A673 (cell line): ENCODE measurements at regions not wholly inside any gene's neighbourhood (a gene's known extent, or its start where the extent isn't known, plus 50 kb on each side); places are given as distances from the start of the nearest gene placed in this dataset.

Experiments used
- EZH2 ChIP-seq: fragments of 200-600 bp; sonication (generic); IDR thresholded peaks from 2 replicates; pipeline ENCODE4 v1.6.1; 2017; ENCODE audit warnings: borderline replicate concordance, low read depth, mild to moderate bottlenecking, mixed read lengths, antibody characterized with exemption, low read length; ENCODE audit not compliant: poor library complexity, severe bottlenecking
- TF ChIP-seq, protein P1 (sequence below): fragments of 300-800, 200-600 bp; sonication (generic); conservative IDR thresholded peaks from 2 replicates; pipeline ENCODE4 v1.5.1; 2017; ENCODE audit warnings: low read depth, mild to moderate bottlenecking, antibody characterized with exemption, low read length, moderate library complexity, mixed read lengths

GRCh38 chr2:64228918-64229317, 84.7 kb upstream of the PELI1 start:
- TF ChIP-seq, protein P1, sequence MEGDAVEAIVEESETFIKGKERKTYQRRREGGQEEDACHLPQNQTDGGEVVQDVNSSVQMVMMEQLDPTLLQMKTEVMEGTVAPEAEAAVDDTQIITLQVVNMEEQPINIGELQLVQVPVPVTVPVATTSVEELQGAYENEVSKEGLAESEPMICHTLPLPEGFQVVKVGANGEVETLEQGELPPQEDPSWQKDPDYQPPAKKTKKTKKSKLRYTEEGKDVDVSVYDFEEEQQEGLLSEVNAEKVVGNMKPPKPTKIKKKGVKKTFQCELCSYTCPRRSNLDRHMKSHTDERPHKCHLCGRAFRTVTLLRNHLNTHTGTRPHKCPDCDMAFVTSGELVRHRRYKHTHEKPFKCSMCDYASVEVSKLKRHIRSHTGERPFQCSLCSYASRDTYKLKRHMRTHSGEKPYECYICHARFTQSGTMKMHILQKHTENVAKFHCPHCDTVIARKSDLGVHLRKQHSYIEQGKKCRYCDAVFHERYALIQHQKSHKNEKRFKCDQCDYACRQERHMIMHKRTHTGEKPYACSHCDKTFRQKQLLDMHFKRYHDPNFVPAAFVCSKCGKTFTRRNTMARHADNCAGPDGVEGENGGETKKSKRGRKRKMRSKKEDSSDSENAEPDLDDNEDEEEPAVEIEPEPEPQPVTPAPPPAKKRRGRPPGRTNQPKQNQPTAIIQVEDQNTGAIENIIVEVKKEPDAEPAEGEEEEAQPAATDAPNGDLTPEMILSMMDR = no peak
- no peak for TF ChIP-seq EZH2
